ENCODE measurements at regions not wholly inside any gene's neighbourhood (a gene's known extent, or its start where the extent isn't known, plus 50 kb on each side); places are given as distances from the start of the nearest gene placed in this dataset.
"Not testable (repeated sequence)": the region's sequence is repeated elsewhere in the genome, so short reads cannot be mapped to it uniquely, and the experiment has no call there.

GRCh38 chr2:220811952-220812570, 760.0 kb downstream of the EPHA4 start:
- H3K4me1 ChIP-seq (ENCODE audit: control insufficient read depth in 2 of 2, insufficient read depth in 2 of 2, low read length in 2 of 2): no peaks in the 10 kb centered on the region
- no peak overlapping the region for H3K27ac ChIP-seq (ENCODE audit: low read depth in 2 of 2, low read length in 2 of 2)
- H3K27me3 ChIP-seq (ENCODE audit: control insufficient read depth in 2 of 2, insufficient read depth in 2 of 2, low read length in 2 of 2): no peaks in the 10 kb centered on the region
- H3K9me3 ChIP-seq (ENCODE audit: control insufficient read depth in 2 of 2, low read length in 2 of 2): no peaks in the 10 kb centered on the region
- no peaks in the 10 kb centered on the region for H3K36me3 ChIP-seq (ENCODE audit: control insufficient read depth in 2 of 2, insufficient read depth in 2 of 2, low read length in 2 of 2)
- no peak overlapping the region for H3K4me3 ChIP-seq (ENCODE audit: low read length in 2 of 2)
- no peak overlapping the region for H3K9ac ChIP-seq (ENCODE audit: low read depth in 1 of 2, low read length in 2 of 2)

- Histone ChIP-seq H3K9me3 (ENCODE audit: control insufficient read depth in 2 of 2, low read length in 2 of 2) (no peaks in the 10 kb centered on the region), H3K27me3 (ENCODE audit: control insufficient read depth in 2 of 2, insufficient read depth in 2 of 2, low read length in 2 of 2) (no peaks in the 10 kb centered on the region), H3K36me3 (ENCODE audit: control insufficient read depth in 2 of 2, insufficient read depth in 2 of 2, low read length in 2 of 2) (no peaks in the 10 kb centered on the region), H3K4me1 (ENCODE audit: control insufficient read depth in 2 of 2, insufficient read depth in 2 of 2, low read length in 2 of 2) (no peaks in the 10 kb centered on the region), H3K4me3 (ENCODE audit: low read length in 2 of 2) (no peak overlapping the region), H3K9ac (ENCODE audit: low read depth in 1 of 2, low read length in 2 of 2) (no peak overlapping the region), H3K27ac (ENCODE audit: low read depth in 2 of 2, low read length in 2 of 2) (no peak overlapping the region)
Observed at GRCh38 chr2:220814441-220814840, 757.7 kb downstream of the EPHA4 start.

- Histone ChIP-seq H3K4me3 (ENCODE audit: low read length in 2 of 2) (no peak overlapping the region), H3K27ac (ENCODE audit: low read depth in 2 of 2, low read length in 2 of 2) (no peak overlapping the region), H3K36me3 (ENCODE audit: control insufficient read depth in 2 of 2, insufficient read depth in 2 of 2, low read length in 2 of 2) (no peaks in the 10 kb centered on the region), H3K27me3 (ENCODE audit: control insufficient read depth in 2 of 2, insufficient read depth in 2 of 2, low read length in 2 of 2) (no peaks in the 10 kb centered on the region), H3K9me3 (ENCODE audit: control insufficient read depth in 2 of 2, low read length in 2 of 2) (no peaks in the 10 kb centered on the region), H3K4me1 (ENCODE audit: control insufficient read depth in 2 of 2, insufficient read depth in 2 of 2, low read length in 2 of 2) (no peaks in the 10 kb centered on the region), H3K9ac (ENCODE audit: low read depth in 1 of 2, low read length in 2 of 2) (no peak overlapping the region)
Observed at GRCh38 chr2:220815698-220816097, 756.4 kb downstream of the EPHA4 start.

- Histone ChIP-seq H3K9ac (ENCODE audit: low read depth in 1 of 2, low read length in 2 of 2) (no peak overlapping the region), H3K27ac (ENCODE audit: low read depth in 2 of 2, low read length in 2 of 2) (no peak overlapping the region), H3K4me3 (ENCODE audit: low read length in 2 of 2) (no peak overlapping the region)
Observed at GRCh38 chr2:220821683-220822082, 750.4 kb downstream of the EPHA4 start.

GRCh38 chr2:220823590-220823989, 748.5 kb downstream of the EPHA4 start:
- H3K4me1 ChIP-seq (ENCODE audit: control insufficient read depth in 2 of 2, insufficient read depth in 2 of 2, low read length in 2 of 2); H3K27me3 ChIP-seq (ENCODE audit: control insufficient read depth in 2 of 2, insufficient read depth in 2 of 2, low read length in 2 of 2); H3K27ac ChIP-seq (ENCODE audit: low read depth in 2 of 2, low read length in 2 of 2); H3K9me3 ChIP-seq (ENCODE audit: control insufficient read depth in 2 of 2, low read length in 2 of 2); H3K4me3 ChIP-seq (ENCODE audit: low read length in 2 of 2); H3K9ac ChIP-seq (ENCODE audit: low read depth in 1 of 2, low read length in 2 of 2); H3K36me3 ChIP-seq (ENCODE audit: control insufficient read depth in 2 of 2, insufficient read depth in 2 of 2, low read length in 2 of 2): not testable (repeated sequence)

More at GRCh38 chr2:220821683-220822082, 750.4 kb downstream of the EPHA4 start:
- H3K4me1 ChIP-seq (ENCODE audit: control insufficient read depth in 2 of 2, insufficient read depth in 2 of 2, low read length in 2 of 2): no peaks in the 10 kb centered on the region
- H3K36me3 ChIP-seq (ENCODE audit: control insufficient read depth in 2 of 2, insufficient read depth in 2 of 2, low read length in 2 of 2): no peaks in the 10 kb centered on the region
- H3K9me3 ChIP-seq (ENCODE audit: control insufficient read depth in 2 of 2, low read length in 2 of 2): no peaks in the 10 kb centered on the region
- H3K27me3 ChIP-seq (ENCODE audit: control insufficient read depth in 2 of 2, insufficient read depth in 2 of 2, low read length in 2 of 2): no peaks in the 10 kb centered on the region

GRCh38 chr2:220833446-220833845, 738.7 kb downstream of the EPHA4 start:
- Histone ChIP-seq H3K27me3 (ENCODE audit: control insufficient read depth in 2 of 2, insufficient read depth in 2 of 2, low read length in 2 of 2) (no peaks in the 10 kb centered on the region), H3K36me3 (ENCODE audit: control insufficient read depth in 2 of 2, insufficient read depth in 2 of 2, low read length in 2 of 2) (no peaks in the 10 kb centered on the region)

GRCh38 chr2:220835583-220835982, 736.5 kb downstream of the EPHA4 start:
- no peaks in the 10 kb centered on the region for H3K36me3 ChIP-seq (ENCODE audit: control insufficient read depth in 2 of 2, insufficient read depth in 2 of 2, low read length in 2 of 2)
- no peaks in the 10 kb centered on the region for H3K27me3 ChIP-seq (ENCODE audit: control insufficient read depth in 2 of 2, insufficient read depth in 2 of 2, low read length in 2 of 2)
- no peaks in the 10 kb centered on the region for H3K4me1 ChIP-seq (ENCODE audit: control insufficient read depth in 2 of 2, insufficient read depth in 2 of 2, low read length in 2 of 2)
- no peak overlapping the region for H3K4me3 ChIP-seq (ENCODE audit: low read length in 2 of 2)
- no peaks in the 10 kb centered on the region for H3K9me3 ChIP-seq (ENCODE audit: control insufficient read depth in 2 of 2, low read length in 2 of 2)
- H3K27ac ChIP-seq (ENCODE audit: low read depth in 2 of 2, low read length in 2 of 2): no peak overlapping the region
- H3K9ac ChIP-seq (ENCODE audit: low read depth in 1 of 2, low read length in 2 of 2): no peak overlapping the region

More at GRCh38 chr2:220833446-220833845, 738.7 kb downstream of the EPHA4 start:
- H3K27ac ChIP-seq (ENCODE audit: low read depth in 2 of 2, low read length in 2 of 2): no peak overlapping the region
- no peak overlapping the region for H3K4me3 ChIP-seq (ENCODE audit: low read length in 2 of 2)
- H3K9ac ChIP-seq (ENCODE audit: low read depth in 1 of 2, low read length in 2 of 2): no peak overlapping the region
- H3K4me1 ChIP-seq (ENCODE audit: control insufficient read depth in 2 of 2, insufficient read depth in 2 of 2, low read length in 2 of 2): no peaks in the 10 kb centered on the region
- H3K9me3 ChIP-seq (ENCODE audit: control insufficient read depth in 2 of 2, low read length in 2 of 2): no peaks in the 10 kb centered on the region

GRCh38 chr2:220837226-220837625, 734.9 kb downstream of the EPHA4 start:
- Histone ChIP-seq H3K9me3 (ENCODE audit: control insufficient read depth in 2 of 2, low read length in 2 of 2) (no peaks in the 10 kb centered on the region), H3K27ac (ENCODE audit: low read depth in 2 of 2, low read length in 2 of 2) (no peak overlapping the region), H3K9ac (ENCODE audit: low read depth in 1 of 2, low read length in 2 of 2) (no peak overlapping the region), H3K27me3 (ENCODE audit: control insufficient read depth in 2 of 2, insufficient read depth in 2 of 2, low read length in 2 of 2) (no peaks in the 10 kb centered on the region), H3K36me3 (ENCODE audit: control insufficient read depth in 2 of 2, insufficient read depth in 2 of 2, low read length in 2 of 2) (no peaks in the 10 kb centered on the region), H3K4me3 (ENCODE audit: low read length in 2 of 2) (no peak overlapping the region), H3K4me1 (ENCODE audit: control insufficient read depth in 2 of 2, insufficient read depth in 2 of 2, low read length in 2 of 2) (no peaks in the 10 kb centered on the region)

GRCh38 chr2:220842901-220843665, 729.0 kb downstream of the EPHA4 start:
- H3K36me3 ChIP-seq (ENCODE audit: control insufficient read depth in 2 of 2, insufficient read depth in 2 of 2, low read length in 2 of 2): no peaks in the 10 kb centered on the region
- H3K9ac ChIP-seq (ENCODE audit: low read depth in 1 of 2, low read length in 2 of 2): no peak overlapping the region
- no peak overlapping the region for H3K27ac ChIP-seq (ENCODE audit: low read depth in 2 of 2, low read length in 2 of 2)
- H3K9me3 ChIP-seq (ENCODE audit: control insufficient read depth in 2 of 2, low read length in 2 of 2): no peaks in the 10 kb centered on the region
- no peak overlapping the region for H3K4me3 ChIP-seq (ENCODE audit: low read length in 2 of 2)
- H3K27me3 ChIP-seq (ENCODE audit: control insufficient read depth in 2 of 2, insufficient read depth in 2 of 2, low read length in 2 of 2): no peaks in the 10 kb centered on the region
- H3K4me1 ChIP-seq (ENCODE audit: control insufficient read depth in 2 of 2, insufficient read depth in 2 of 2, low read length in 2 of 2): no peaks in the 10 kb centered on the region

GRCh38 chr2:220845766-220846273, 726.3 kb downstream of the EPHA4 start:
- H3K4me1 ChIP-seq (ENCODE audit: control insufficient read depth in 2 of 2, insufficient read depth in 2 of 2, low read length in 2 of 2): no peaks in the 10 kb centered on the region
- H3K27me3 ChIP-seq (ENCODE audit: control insufficient read depth in 2 of 2, insufficient read depth in 2 of 2, low read length in 2 of 2): no peaks in the 10 kb centered on the region
- H3K4me3 ChIP-seq (ENCODE audit: low read length in 2 of 2): no peak overlapping the region
- H3K27ac ChIP-seq (ENCODE audit: low read depth in 2 of 2, low read length in 2 of 2): no peak overlapping the region
- H3K36me3 ChIP-seq (ENCODE audit: control insufficient read depth in 2 of 2, insufficient read depth in 2 of 2, low read length in 2 of 2): no peaks in the 10 kb centered on the region
- H3K9ac ChIP-seq (ENCODE audit: low read depth in 1 of 2, low read length in 2 of 2): no peak overlapping the region
- no peaks in the 10 kb centered on the region for H3K9me3 ChIP-seq (ENCODE audit: control insufficient read depth in 2 of 2, low read length in 2 of 2)

Data from mucosa of rectum (tissue), 2 donors.